ENCODE measurements at regions not wholly inside any gene's neighbourhood (a gene's known extent, or its start where the extent isn't known, plus 50 kb on each side); places are given as distances from the start of the nearest gene placed in this dataset.

DNA sequence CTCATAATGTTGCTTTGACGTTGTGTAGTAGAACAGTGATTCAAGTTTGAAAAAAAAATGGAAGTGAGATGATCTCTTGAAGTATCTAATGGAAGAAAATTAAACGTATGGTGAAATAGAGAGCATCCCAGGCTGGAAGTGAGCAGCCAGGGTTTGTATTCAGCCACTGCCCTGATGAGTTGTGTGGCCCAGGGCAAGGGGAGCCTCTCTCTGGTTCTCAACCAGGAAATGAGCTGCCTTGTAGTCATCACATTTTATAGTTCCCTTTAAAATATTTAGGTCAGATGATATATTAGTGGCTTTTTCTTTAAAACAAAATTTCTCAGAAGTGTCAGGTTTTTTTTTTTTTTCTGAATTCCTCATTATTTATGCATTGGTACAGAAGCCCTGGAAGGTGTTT, 150.3 kb downstream of the GPAT3 start:
- no peak for TF ChIP-seq CTCF (IDR thresholded peaks at IDR 0.05; ENCODE audit: control insufficient read depth, insufficient read depth, low read depth, low read length, missing control alignments)
- H3K4me3 ChIP-seq (ENCODE audit: control insufficient read depth, low read depth, low read length): no peak overlapping the region
- DNase-seq (ENCODE audit: low read depth): peak; percentile 67

- DNase-seq (ENCODE audit: low read depth): no peak
- no peak for TF ChIP-seq CTCF (IDR thresholded peaks at IDR 0.05; ENCODE audit: control insufficient read depth, insufficient read depth, low read depth, low read length, missing control alignments)
- no peak overlapping the region for H3K4me3 ChIP-seq (ENCODE audit: control insufficient read depth, low read depth, low read length)
Observed at GRCh38 chr4:83679692-83680091, 143.8 kb downstream of the GPAT3 start.

DNA sequence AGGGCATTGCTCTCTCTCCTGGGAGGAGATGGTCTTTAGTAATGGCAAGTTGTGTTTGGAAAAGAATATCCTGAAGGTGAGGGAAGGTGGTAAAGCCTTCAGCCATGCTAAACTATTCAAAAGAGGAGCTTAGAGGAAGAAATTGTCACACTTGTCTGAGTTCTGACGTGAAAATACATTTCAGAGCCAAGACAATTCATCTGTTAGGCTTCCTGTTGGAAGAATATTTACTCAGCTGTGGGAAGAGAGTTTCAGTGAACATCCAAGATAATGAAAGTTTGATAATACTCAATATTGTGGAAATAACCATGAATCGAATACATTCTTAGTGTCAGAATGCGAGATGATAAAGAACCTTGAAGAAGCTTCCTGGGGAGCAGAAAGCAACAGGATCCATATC, 143.3 kb downstream of the GPAT3 start:
- no peak for DNase-seq (ENCODE audit: low read depth)
- H3K4me3 ChIP-seq (ENCODE audit: control insufficient read depth, low read depth, low read length): no peak overlapping the region
- no peak for TF ChIP-seq CTCF (IDR thresholded peaks at IDR 0.05; ENCODE audit: control insufficient read depth, insufficient read depth, low read depth, low read length, missing control alignments)

DNA sequence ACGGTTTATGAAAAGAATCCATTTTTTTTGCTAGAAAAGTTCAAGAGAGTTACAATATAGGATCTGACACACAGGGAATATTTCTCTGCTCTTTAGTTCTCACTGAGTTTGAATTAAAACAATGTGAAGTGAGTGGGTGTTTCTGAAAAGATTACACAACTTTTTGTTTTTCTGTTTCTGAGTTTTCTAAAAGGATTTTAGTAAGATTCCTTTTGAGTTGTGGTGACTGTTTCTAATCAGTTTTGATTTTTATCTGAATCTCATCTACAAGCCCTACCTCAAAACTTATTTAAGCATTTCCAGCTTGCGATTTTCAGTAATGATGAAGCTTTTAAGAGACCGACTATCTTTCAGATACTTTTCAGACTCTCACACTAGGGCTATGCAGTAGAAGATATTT, 141.7 kb downstream of the GPAT3 start:
- TF ChIP-seq CTCF (IDR thresholded peaks at IDR 0.05; ENCODE audit: control insufficient read depth, insufficient read depth, low read depth, low read length, missing control alignments): no peak
- H3K4me3 ChIP-seq (ENCODE audit: control insufficient read depth, low read depth, low read length): no peak overlapping the region
- peak; percentile 59 for DNase-seq (ENCODE audit: low read depth)

- TF ChIP-seq CTCF (IDR thresholded peaks at IDR 0.05; ENCODE audit: control insufficient read depth, insufficient read depth, low read depth, low read length, missing control alignments): no peak
- DNase-seq (ENCODE audit: low read depth): no peak
Observed at GRCh38 chr4:83664741-83665140, 128.8 kb downstream of the GPAT3 start.

DNA sequence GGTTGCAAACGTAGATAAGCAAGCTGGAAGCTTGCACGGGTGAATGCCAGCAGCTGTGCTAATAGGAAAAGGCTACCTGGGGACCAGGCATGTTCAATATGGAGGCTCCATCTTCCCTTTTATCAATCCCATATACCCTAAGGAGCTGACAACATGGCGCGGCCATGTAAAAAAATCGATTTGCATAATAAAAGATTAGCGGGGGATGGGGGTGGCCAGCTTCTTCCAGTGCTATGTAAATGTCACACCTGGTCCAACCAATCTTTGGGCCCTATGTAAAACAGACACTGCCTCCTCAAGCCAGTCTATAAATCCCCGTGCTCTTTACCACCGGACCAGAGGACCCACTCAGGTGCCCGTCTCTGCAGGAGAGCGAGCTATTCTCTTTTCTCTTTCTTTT, 128.2 kb downstream of the GPAT3 start:
- no peak for DNase-seq (ENCODE audit: low read depth)
- TF ChIP-seq CTCF (IDR thresholded peaks at IDR 0.05; ENCODE audit: control insufficient read depth, insufficient read depth, low read depth, low read length, missing control alignments): no peak
- no peak overlapping the region for H3K4me3 ChIP-seq (ENCODE audit: control insufficient read depth, low read depth, low read length)

More at GRCh38 chr4:83664741-83665140, 128.8 kb downstream of the GPAT3 start:
- no peak overlapping the region for H3K4me3 ChIP-seq (ENCODE audit: control insufficient read depth, low read depth, low read length)

- DNase-seq (ENCODE audit: low read depth): no peak
- no peak for TF ChIP-seq CTCF (IDR thresholded peaks at IDR 0.05; ENCODE audit: control insufficient read depth, insufficient read depth, low read depth, low read length, missing control alignments)
- H3K4me3 ChIP-seq (ENCODE audit: control insufficient read depth, low read depth, low read length): no peak overlapping the region
Observed at GRCh38 chr4:83662204-83662603, 126.3 kb downstream of the GPAT3 start.

Measured in AG09309 (cell line).